ENCODE measurements at regions not wholly inside any gene's neighbourhood (a gene's known extent, or its start where the extent isn't known, plus 50 kb on each side); places are given as distances from the start of the nearest gene placed in this dataset.

- Histone ChIP-seq H3K9me3 (ENCODE audit: control insufficient read depth in 1 of 2, insufficient read depth in 1 of 2, low read depth in 1 of 2, low read length in 2 of 2) (peaks cover 0 to 13% of the 10 kb centered on the region in 2 experiments; a peak in 2 of 4 replicates), H3K79me2 (ENCODE audit: insufficient read depth, low read length) (no peaks in the 10 kb centered on the region), H3K36me3 (ENCODE audit: control insufficient read depth in 1 of 2, insufficient read depth in 2 of 2, low read length in 2 of 2) (no peaks in the 10 kb centered on the region), H4K20me1 (ENCODE audit: insufficient read depth) (no peaks in the 10 kb centered on the region), H3K4me3 (replicated peaks in 1 of 2; ENCODE audit: low read depth in 1 of 2, low read length in 2 of 2) (no peak overlapping the region), H3K27ac (ENCODE audit: low read depth, low read length) (no peak overlapping the region), H3K9me2 (ENCODE audit: insufficient read depth) (no peaks in the 10 kb centered on the region), H3K4me1 (ENCODE audit: control insufficient read depth in 1 of 2, insufficient read depth in 2 of 2, low read length in 2 of 2) (no peaks in the 10 kb centered on the region; a peak in 1 of 4 replicates), H3K4me2 (ENCODE audit: low read length) (no peak overlapping the region), H3K27me3 (ENCODE audit: insufficient read depth, low read length) (no peaks in the 10 kb centered on the region), H3K9ac (ENCODE audit: low read length) (no peak overlapping the region), H2AFZ (ENCODE audit: low read depth, low read length, poor library complexity, severe bottlenecking) (no peak overlapping the region)
- no peak for ATAC-seq
- intact Hi-C loops (cut with micrococcal nuclease): no loop called here
- CTCF ChIA-PET: no interaction called here
- no TSS peak for BruUV-seq (replicated peaks)
- RAD21 ChIA-PET (ENCODE audit: low non-redundant PET in 1 of 2, low total read pairs in 2 of 2, uncharacterized antibody in 2 of 2, unreplicated experiment in 2 of 2): no interaction called here
- TF ChIP-seq POLR2AphosphoS5 (IDR thresholded peaks at IDR 0.05; ENCODE audit: low read depth, low read length) (no peak), EGR1 (IDR thresholded peaks at IDR 0.05; ENCODE audit: low read depth) (no peak), SP1 (IDR thresholded peaks at IDR 0.05; ENCODE audit: low read depth) (no peak), EZH2 (IDR thresholded peaks at IDR 0.05) (no peak), RAD21 (IDR thresholded peaks at IDR 0.05; ENCODE audit: low read depth) (no peak), YY1 (IDR thresholded peaks at IDR 0.05; ENCODE audit: extremely low read depth, insufficient replicate concordance, low read depth, low read length) (no peak), SIN3A (IDR thresholded peaks at IDR 0.05; ENCODE audit: low read depth) (no peak), CEBPB (IDR thresholded peaks at IDR 0.05; ENCODE audit: low read depth) (no peak), JUND (IDR thresholded peaks at IDR 0.05) (no peak), SRF (IDR thresholded peaks at IDR 0.05; ENCODE audit: low read depth) (no peak)
- DNase-seq (ENCODE audit: low read depth, low spot score): no peak
- POLR2A ChIA-PET: no interaction called here
Measured at GRCh38 chr6:165186041-165186440, 123.4 kb downstream of the C6orf118 start.

DNA sequence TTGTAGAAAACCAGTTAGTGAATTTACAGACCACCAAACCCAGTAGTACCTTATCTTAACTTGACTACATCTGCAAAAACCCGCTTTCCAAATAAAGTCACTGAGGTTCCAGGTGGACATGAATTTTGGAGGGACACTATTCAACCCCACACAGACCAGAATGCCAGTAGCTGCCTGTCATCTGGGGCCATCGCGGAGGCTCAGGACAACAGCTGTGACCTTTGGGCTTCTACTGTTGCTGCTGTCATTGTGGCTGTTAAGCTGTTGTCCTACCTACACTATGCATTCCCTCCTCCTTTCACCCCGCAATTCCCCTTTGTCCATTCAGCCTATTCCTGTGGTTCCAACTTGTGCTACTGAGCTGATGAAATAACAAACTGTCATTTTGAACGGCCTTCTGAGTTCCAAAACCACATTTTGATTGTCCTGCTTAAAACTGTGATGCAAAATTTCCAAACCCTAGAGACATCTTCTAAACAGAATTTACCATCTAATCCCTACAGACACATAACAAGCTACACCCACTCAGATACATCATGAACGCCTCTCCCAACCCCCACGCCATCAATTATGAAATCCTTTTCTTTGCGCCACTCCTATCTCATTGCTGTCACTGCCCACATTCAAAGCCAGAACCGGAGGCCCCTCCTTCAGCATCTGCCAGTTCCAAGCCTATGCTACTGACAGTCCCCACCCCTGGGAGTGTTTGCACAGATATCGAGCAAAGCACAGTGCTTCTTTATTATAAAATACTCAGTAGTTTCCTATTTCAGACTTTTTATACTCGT lies 125.0 kb downstream of the C6orf118 start:
- RAD21 ChIA-PET (ENCODE audit: low non-redundant PET in 1 of 2, low total read pairs in 2 of 2, uncharacterized antibody in 2 of 2, unreplicated experiment in 2 of 2): no interaction called here
- no peaks in the 10 kb centered on the region for H3K79me2 ChIP-seq (ENCODE audit: insufficient read depth, low read length)
- H3K27me3 ChIP-seq (ENCODE audit: insufficient read depth, low read length): no peaks in the 10 kb centered on the region
- H3K36me3 ChIP-seq (ENCODE audit: control insufficient read depth in 1 of 2, insufficient read depth in 2 of 2, low read length in 2 of 2): no peaks in the 10 kb centered on the region
- no peak overlapping the region for H3K4me3 ChIP-seq (replicated peaks in 1 of 2; ENCODE audit: low read depth in 1 of 2, low read length in 2 of 2)
- ATAC-seq (no peak), DNase-seq (ENCODE audit: low read depth, low spot score) (no peak)
- intact Hi-C loops (cut with micrococcal nuclease): no loop called here
- no peaks in the 10 kb centered on the region for H3K9me2 ChIP-seq (ENCODE audit: insufficient read depth)
- no peak overlapping the region for H3K4me2 ChIP-seq (ENCODE audit: low read length)
- no peaks in the 10 kb centered on the region for H4K20me1 ChIP-seq (ENCODE audit: insufficient read depth)
- CTCF ChIA-PET: no interaction called here
- H3K4me1 ChIP-seq (ENCODE audit: control insufficient read depth in 1 of 2, insufficient read depth in 2 of 2, low read length in 2 of 2): no peaks in the 10 kb centered on the region; a peak in 1 of 4 replicates
- H3K9me3 ChIP-seq (ENCODE audit: control insufficient read depth in 1 of 2, insufficient read depth in 1 of 2, low read depth in 1 of 2, low read length in 2 of 2): peaks cover 0 to 10% of the 10 kb centered on the region in 2 experiments; a peak in 2 of 4 replicates
- no peak overlapping the region for H3K27ac ChIP-seq (ENCODE audit: low read depth, low read length)
- POLR2A ChIA-PET: no interaction called here
- H2AFZ ChIP-seq (ENCODE audit: low read depth, low read length, poor library complexity, severe bottlenecking): no peak overlapping the region
- H3K9ac ChIP-seq (ENCODE audit: low read length): no peak overlapping the region
- no TSS peak for BruUV-seq (replicated peaks)
- no peak for TF ChIP-seq ZFX (IDR thresholded peaks at IDR 0.05)
- TF ChIP-seq TCF7L2 (IDR thresholded peaks at IDR 0.05; ENCODE audit: borderline replicate concordance, extremely low read depth, insufficient read depth, insufficient read length): no peak
- no peak for TF ChIP-seq RAD21 (IDR thresholded peaks at IDR 0.05; ENCODE audit: low read depth)
- no peak for TF ChIP-seq SIN3A (IDR thresholded peaks at IDR 0.05; ENCODE audit: low read depth)
- TF ChIP-seq SP1 (IDR thresholded peaks at IDR 0.05; ENCODE audit: low read depth): no peak
- TF ChIP-seq JUND (IDR thresholded peaks at IDR 0.05): no peak
- no peak for TF ChIP-seq ELF1 (IDR thresholded peaks at IDR 0.05; ENCODE audit: borderline replicate concordance, low read depth)
- TF ChIP-seq CTCF (IDR thresholded peaks at IDR 0.05 in 2 of 3, conservative IDR thresholded peaks at IDR 0.05 in 1 of 3; ENCODE audit: borderline replicate concordance in 1 of 3, insufficient read depth in 1 of 3, low read depth in 2 of 3, low read length in 2 of 3): no peak
- no peak for TF ChIP-seq ZNF274 (IDR thresholded peaks at IDR 0.05; ENCODE audit: low read depth, low read length)
- TF ChIP-seq YY1 (IDR thresholded peaks at IDR 0.05; ENCODE audit: extremely low read depth, insufficient replicate concordance, low read depth, low read length): no peak
- TF ChIP-seq SRF (IDR thresholded peaks at IDR 0.05; ENCODE audit: low read depth): no peak
- TF ChIP-seq EZH2 (IDR thresholded peaks at IDR 0.05): no peak
- TF ChIP-seq POLR2A (IDR thresholded peaks at IDR 0.05; ENCODE audit: borderline replicate concordance, extremely low read depth, insufficient read depth, insufficient read length): no peak
